Ishikawa (cell line): ENCODE measurements at regions not wholly inside any gene's neighbourhood (a gene's known extent, or its start where the extent isn't known, plus 50 kb on each side); places are given as distances from the start of the nearest gene placed in this dataset.

Experiments used
- CEBPB ChIP-seq: IDR thresholded peaks from 2 replicates; pipeline ENCODE4 v1.6.1; 2012
- CREB1 ChIP-seq: IDR thresholded peaks from 2 replicates; pipeline ENCODE4 v1.6.1; 2012; ENCODE audit warnings: low read depth
- EGR1 ChIP-seq: IDR thresholded peaks from 2 replicates; pipeline ENCODE4 v1.6.1; 2012
- EP300 ChIP-seq: IDR thresholded peaks from 2 replicates; pipeline ENCODE4 v1.6.1; 2012; ENCODE audit warnings: borderline replicate concordance
- FOXM1 ChIP-seq: IDR thresholded peaks from 2 replicates; pipeline ENCODE4 v1.6.1; 2012; ENCODE audit warnings: low read depth, borderline replicate concordance
- NFIC ChIP-seq: IDR thresholded peaks from 2 replicates; pipeline ENCODE4 v1.6.1; 2012
- RAD21 ChIP-seq: IDR thresholded peaks from 2 replicates; pipeline ENCODE4 v1.6.1; 2012; ENCODE audit warnings: low read depth
- TAF1 ChIP-seq: IDR thresholded peaks from 2 replicates; pipeline ENCODE4 v1.6.1; 2012; ENCODE audit warnings: low read depth, mild to moderate bottlenecking
- TCF12 ChIP-seq: IDR thresholded peaks from 2 replicates; pipeline ENCODE4 v1.6.1; 2012; ENCODE audit warnings: low read depth
- TEAD4 ChIP-seq: IDR thresholded peaks from 2 replicates; pipeline ENCODE4 v1.6.1; 2012
- YY1 ChIP-seq: IDR thresholded peaks from 2 replicates; pipeline ENCODE4 v1.6.1; 2012; ENCODE audit warnings: low read depth
- ZBTB7A ChIP-seq: IDR thresholded peaks from 2 replicates; pipeline ENCODE4 v1.6.1; 2012; ENCODE audit warnings: low read depth
- TF ChIP-seq, protein P1 (sequence below): IDR thresholded peaks from 2 replicates; pipeline ENCODE4 v1.6.1; 2012
- TF ChIP-seq, protein P2 (sequence below): IDR thresholded peaks from 2 replicates; pipeline ENCODE4 v1.6.1; 2012
- TF ChIP-seq, protein P3 (sequence below): IDR thresholded peaks from 2 replicates; pipeline ENCODE4 v1.6.1; 2012; ENCODE audit warnings: low read depth, mild to moderate bottlenecking

DNA sequence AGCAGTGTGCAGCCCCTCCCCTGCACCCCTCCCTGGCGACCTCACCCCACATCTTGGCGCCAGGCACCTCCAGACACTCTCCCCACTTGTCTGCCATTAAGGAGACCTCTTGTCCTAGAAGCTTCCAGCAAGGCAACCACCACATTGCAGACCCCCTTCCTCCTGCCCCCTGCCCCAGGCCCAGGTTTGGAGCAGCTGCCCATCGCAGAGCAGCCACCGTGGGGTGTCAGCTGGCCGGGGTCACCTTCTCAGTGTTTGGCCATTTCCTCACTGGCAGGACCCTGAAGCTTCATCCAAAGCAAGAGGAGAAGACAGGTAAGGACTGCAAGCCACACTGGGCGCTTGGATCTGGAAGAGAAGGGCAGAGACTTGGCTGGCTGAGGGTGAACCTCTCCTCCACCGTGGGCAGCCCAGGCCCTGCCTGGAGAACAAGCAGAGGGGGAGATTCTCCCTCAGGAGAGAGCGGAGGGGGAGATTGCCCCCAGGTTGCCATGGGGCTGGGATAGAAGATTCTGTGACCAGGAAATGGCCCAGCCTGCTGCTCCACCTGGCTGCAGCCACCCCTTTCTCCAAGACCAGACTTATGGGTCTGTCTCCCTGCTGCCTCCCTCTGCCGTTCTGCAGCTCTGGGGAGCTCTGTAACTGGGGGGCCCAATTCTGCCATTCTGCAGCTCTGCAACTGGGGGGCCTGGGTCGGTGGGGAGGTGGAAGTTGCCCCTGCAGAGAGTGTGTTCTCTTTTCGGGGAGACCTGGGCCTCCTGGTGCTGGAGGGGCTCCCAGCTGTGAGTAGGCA is 72.9 kb upstream of the C14orf180 start:
- TF ChIP-seq CEBPB = no peak

DNA sequence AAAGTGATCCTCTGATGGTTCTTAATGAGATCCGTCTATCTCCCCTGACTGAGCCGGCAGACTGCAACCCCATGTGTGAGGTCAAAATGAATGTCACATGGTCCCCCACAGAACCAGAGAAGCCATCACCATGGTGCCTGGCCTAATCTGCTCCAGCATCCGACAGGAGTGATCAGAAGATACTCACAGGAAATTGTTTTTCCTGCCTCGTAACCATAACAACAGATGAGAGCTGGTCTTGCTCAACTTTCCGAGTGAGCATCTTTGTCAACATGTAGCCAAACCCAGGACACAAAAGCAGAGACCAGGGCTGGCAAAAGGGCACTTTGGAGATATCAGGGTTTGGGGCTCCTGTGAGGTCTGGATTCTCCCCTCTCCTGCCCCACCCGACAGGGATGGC is 72.1 kb upstream of the C14orf180 start:
- TF ChIP-seq RAD21 (no peak), TEAD4 (no peak), ZBTB7A (no peak), NFIC (no peak), CREB1 (no peak), CEBPB (no peak), EP300 (no peak), TCF12 (no peak), YY1 (no peak), FOXM1 (no peak)
- TF ChIP-seq, protein P1, sequence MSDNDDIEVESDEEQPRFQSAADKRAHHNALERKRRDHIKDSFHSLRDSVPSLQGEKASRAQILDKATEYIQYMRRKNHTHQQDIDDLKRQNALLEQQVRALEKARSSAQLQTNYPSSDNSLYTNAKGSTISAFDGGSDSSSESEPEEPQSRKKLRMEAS = no peak
- TF ChIP-seq, protein P2, sequence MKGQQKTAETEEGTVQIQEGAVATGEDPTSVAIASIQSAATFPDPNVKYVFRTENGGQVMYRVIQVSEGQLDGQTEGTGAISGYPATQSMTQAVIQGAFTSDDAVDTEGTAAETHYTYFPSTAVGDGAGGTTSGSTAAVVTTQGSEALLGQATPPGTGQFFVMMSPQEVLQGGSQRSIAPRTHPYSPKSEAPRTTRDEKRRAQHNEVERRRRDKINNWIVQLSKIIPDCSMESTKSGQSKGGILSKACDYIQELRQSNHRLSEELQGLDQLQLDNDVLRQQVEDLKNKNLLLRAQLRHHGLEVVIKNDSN = no peak
- TF ChIP-seq, protein P3, sequence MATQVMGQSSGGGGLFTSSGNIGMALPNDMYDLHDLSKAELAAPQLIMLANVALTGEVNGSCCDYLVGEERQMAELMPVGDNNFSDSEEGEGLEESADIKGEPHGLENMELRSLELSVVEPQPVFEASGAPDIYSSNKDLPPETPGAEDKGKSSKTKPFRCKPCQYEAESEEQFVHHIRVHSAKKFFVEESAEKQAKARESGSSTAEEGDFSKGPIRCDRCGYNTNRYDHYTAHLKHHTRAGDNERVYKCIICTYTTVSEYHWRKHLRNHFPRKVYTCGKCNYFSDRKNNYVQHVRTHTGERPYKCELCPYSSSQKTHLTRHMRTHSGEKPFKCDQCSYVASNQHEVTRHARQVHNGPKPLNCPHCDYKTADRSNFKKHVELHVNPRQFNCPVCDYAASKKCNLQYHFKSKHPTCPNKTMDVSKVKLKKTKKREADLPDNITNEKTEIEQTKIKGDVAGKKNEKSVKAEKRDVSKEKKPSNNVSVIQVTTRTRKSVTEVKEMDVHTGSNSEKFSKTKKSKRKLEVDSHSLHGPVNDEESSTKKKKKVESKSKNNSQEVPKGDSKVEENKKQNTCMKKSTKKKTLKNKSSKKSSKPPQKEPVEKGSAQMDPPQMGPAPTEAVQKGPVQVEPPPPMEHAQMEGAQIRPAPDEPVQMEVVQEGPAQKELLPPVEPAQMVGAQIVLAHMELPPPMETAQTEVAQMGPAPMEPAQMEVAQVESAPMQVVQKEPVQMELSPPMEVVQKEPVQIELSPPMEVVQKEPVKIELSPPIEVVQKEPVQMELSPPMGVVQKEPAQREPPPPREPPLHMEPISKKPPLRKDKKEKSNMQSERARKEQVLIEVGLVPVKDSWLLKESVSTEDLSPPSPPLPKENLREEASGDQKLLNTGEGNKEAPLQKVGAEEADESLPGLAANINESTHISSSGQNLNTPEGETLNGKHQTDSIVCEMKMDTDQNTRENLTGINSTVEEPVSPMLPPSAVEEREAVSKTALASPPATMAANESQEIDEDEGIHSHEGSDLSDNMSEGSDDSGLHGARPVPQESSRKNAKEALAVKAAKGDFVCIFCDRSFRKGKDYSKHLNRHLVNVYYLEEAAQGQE = no peak

- TF ChIP-seq TEAD4 (no peak), RAD21 (0 out of 2 replicates have a peak, but pooled peaks have one; percentile 16)
Observed at GRCh38 chr14:104509673-104510072, 69.9 kb upstream of the C14orf180 start.

DNA sequence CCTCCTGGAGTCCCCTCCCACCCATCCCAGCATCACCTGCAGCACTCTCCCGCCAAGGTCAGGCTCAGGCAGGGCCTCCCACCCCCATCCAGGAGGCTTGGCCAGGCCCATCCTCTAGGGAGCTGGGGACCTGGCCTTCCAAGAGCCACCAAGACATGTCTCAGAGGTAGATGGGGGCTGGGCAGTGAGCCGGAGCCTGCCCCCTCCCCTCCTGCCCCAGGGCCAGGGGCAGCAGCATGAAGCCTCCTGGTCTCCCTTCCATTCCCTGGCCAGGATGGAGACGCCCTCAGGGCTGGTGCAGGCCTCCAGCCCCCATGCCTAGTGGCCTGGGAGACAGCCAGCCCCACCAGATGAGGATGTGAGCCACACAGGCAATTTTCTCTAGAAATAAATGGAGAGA is 69.3 kb upstream of the C14orf180 start:
- TF ChIP-seq, protein P2 = no peak
- no peak for TF ChIP-seq YY1
- TF ChIP-seq, protein P1 = no peak
- no peak for TF ChIP-seq NFIC
- no peak for TF ChIP-seq TAF1
- TF ChIP-seq TCF12 = no peak

DNA sequence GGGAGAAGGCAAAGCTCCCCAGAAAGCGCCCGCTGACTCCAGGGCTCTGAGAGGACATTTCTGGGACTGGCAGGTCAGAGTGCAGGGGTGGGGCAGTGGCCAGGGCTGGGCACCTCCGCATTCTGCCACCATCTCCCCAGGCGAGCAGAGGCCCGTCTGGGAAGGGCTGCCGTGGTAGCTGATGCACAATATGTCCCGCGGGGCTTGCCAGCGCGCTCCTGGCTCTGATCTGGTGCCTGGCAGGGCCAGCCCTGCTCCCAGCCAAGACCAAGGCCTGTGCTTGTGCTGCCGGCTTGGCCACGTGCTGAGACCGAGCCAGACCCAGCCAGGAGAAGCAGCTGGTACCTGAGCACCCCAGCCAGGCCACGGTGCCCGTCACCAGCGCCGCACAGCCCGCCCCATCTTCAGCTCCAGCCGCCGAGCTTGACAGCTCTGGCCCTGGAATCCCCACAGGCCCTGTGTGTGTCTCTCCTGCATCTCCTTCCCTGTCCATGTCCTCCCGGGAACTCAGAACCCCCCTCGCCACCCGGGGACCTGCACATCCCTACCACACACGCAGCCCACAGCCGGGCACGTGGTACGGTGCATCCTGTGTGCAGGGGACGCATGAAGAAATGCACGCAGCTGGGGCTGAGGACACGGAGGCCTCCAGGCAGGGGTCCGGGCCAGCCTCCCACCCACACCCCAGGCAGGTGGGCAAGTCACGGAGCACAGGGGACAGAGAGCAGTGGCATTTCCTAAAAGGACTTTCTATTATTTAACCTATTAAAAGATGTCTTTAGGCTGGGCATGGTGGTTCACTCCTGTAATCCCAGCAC is 68.6 kb upstream of the C14orf180 start:
- TF ChIP-seq FOXM1 (no peak), ZBTB7A (no peak), CREB1 (no peak), RAD21 (no peak)

GRCh38 chr14:104512061-104512460 is 67.5 kb upstream of the C14orf180 start:
- no peak for TF ChIP-seq ZBTB7A
- no peak for TF ChIP-seq EGR1
- TF ChIP-seq, protein P2 = no peak
- no peak for TF ChIP-seq EP300
- TF ChIP-seq CEBPB = no peak
- no peak for TF ChIP-seq TEAD4
- TF ChIP-seq TAF1 = no peak
- TF ChIP-seq, protein P1 = no peak
- TF ChIP-seq TCF12 = no peak
- TF ChIP-seq, protein P3 = no peak
- no peak for TF ChIP-seq NFIC
- no peak for TF ChIP-seq RAD21
- TF ChIP-seq YY1 = no peak
